ENCODE measurements at regions not wholly inside any gene's neighbourhood (a gene's known extent, or its start where the extent isn't known, plus 50 kb on each side); places are given as distances from the start of the nearest gene placed in this dataset.
A peak's percentile ranks its signal among the peaks of the same experiment; 100 is the strongest.

- Histone ChIP-seq H3K9me3 (ENCODE audit: low read depth) (no peaks in the 10 kb centered on the region), H4K20me1 (ENCODE audit: insufficient read depth, poor library complexity, severe bottlenecking) (no peaks in the 10 kb centered on the region), H3K27me3 (no peaks in the 10 kb centered on the region), H3K36me3 (replicated peaks; ENCODE audit: insufficient read depth, low read depth) (no peaks in the 10 kb centered on the region), H3K79me2 (no peaks in the 10 kb centered on the region), H3K4me1 (ENCODE audit: insufficient read depth) (no peaks in the 10 kb centered on the region), H3K9me2 (replicated peaks; ENCODE audit: insufficient read depth) (no peaks in the 10 kb centered on the region), H3K4me2 (no peak overlapping the region), H3K4me3 (no peak overlapping the region), H3K27ac (no peak overlapping the region), H2AFZ (no peak overlapping the region)
- TF ChIP-seq CTCF (IDR thresholded peaks at IDR 0.05; ENCODE audit: poor library complexity) (no peak), EZH2 (IDR thresholded peaks at IDR 0.05; ENCODE audit: borderline replicate concordance) (no peak), EZH2phosphoT487 (IDR thresholded peaks at IDR 0.05; ENCODE audit: low read depth, severe bottlenecking, unreplicated experiment) (no peak)
- DNase-seq (ENCODE audit: low spot score), result peak; percentile 8
- WGBS (ENCODE audit: low lambda C conversion rate, missing lambda C conversion rate), result 9% methylated on average over 1 of the region's 1 CpG
These were observed 622.6 kb upstream of the GOT2 start for GRCh38 chr16:59356709-59357108.

- no peak overlapping the region for H3K4me2 ChIP-seq
- no peaks in the 10 kb centered on the region for H4K20me1 ChIP-seq (ENCODE audit: insufficient read depth, poor library complexity, severe bottlenecking)
- H3K9me3 ChIP-seq (ENCODE audit: low read depth), result no peaks in the 10 kb centered on the region
- no peak overlapping the region for H3K4me3 ChIP-seq
- 58% methylated on average over 5 of the region's 5 CpGs for WGBS (ENCODE audit: low lambda C conversion rate, missing lambda C conversion rate)
- no peaks in the 10 kb centered on the region for H3K36me3 ChIP-seq (replicated peaks; ENCODE audit: insufficient read depth, low read depth)
- H3K79me2 ChIP-seq, result no peaks in the 10 kb centered on the region
- H2AFZ ChIP-seq, result no peak overlapping the region
- H3K27me3 ChIP-seq, result no peaks in the 10 kb centered on the region
- no peaks in the 10 kb centered on the region for H3K9me2 ChIP-seq (replicated peaks; ENCODE audit: insufficient read depth)
- H3K27ac ChIP-seq, result no peak overlapping the region
- H3K4me1 ChIP-seq (ENCODE audit: insufficient read depth), result no peaks in the 10 kb centered on the region
- no peak for TF ChIP-seq EZH2phosphoT487 (IDR thresholded peaks at IDR 0.05; ENCODE audit: low read depth, severe bottlenecking, unreplicated experiment)
- no peak for DNase-seq (ENCODE audit: low spot score)
These were observed 622.0 kb upstream of the GOT2 start for GRCh38 chr16:59356144-59356543.

- no peak overlapping the region for H3K27ac ChIP-seq
- no peaks in the 10 kb centered on the region for H3K79me2 ChIP-seq
- no peaks in the 10 kb centered on the region for H4K20me1 ChIP-seq (ENCODE audit: insufficient read depth, poor library complexity, severe bottlenecking)
- H3K9me3 ChIP-seq (ENCODE audit: low read depth), result no peaks in the 10 kb centered on the region
- no peak for DNase-seq (ENCODE audit: low spot score)
- H2AFZ ChIP-seq, result no peak overlapping the region
- H3K9me2 ChIP-seq (replicated peaks; ENCODE audit: insufficient read depth), result no peaks in the 10 kb centered on the region
- no peaks in the 10 kb centered on the region for H3K4me1 ChIP-seq (ENCODE audit: insufficient read depth)
- H3K27me3 ChIP-seq, result no peaks in the 10 kb centered on the region
- WGBS (ENCODE audit: low lambda C conversion rate, missing lambda C conversion rate), result 27% methylated on average over 2 of the region's 2 CpGs
- H3K36me3 ChIP-seq (replicated peaks; ENCODE audit: insufficient read depth, low read depth), result no peaks in the 10 kb centered on the region
- H3K4me3 ChIP-seq, result no peak overlapping the region
- H3K4me2 ChIP-seq, result no peak overlapping the region
- no peak for TF ChIP-seq EZH2phosphoT487 (IDR thresholded peaks at IDR 0.05; ENCODE audit: low read depth, severe bottlenecking, unreplicated experiment)
- TF ChIP-seq CTCF (IDR thresholded peaks at IDR 0.05; ENCODE audit: poor library complexity), result no peak
- no peak for TF ChIP-seq EZH2 (IDR thresholded peaks at IDR 0.05; ENCODE audit: borderline replicate concordance)
These were observed 621.6 kb upstream of the GOT2 start for GRCh38 chr16:59355704-59356103.

- DNase-seq (ENCODE audit: low spot score), result no peak
These were observed 617.3 kb upstream of the GOT2 start for GRCh38 chr16:59351305-59351903.

More at GRCh38 chr16:59351305-59351903, 617.3 kb upstream of the GOT2 start:
- Histone ChIP-seq H3K27me3 (no peaks in the 10 kb centered on the region), H3K4me2 (no peak overlapping the region), H3K4me3 (no peak overlapping the region), H3K79me2 (no peaks in the 10 kb centered on the region), H2AFZ (no peak overlapping the region), H4K20me1 (ENCODE audit: insufficient read depth, poor library complexity, severe bottlenecking) (no peaks in the 10 kb centered on the region), H3K4me1 (ENCODE audit: insufficient read depth) (no peaks in the 10 kb centered on the region), H3K9me3 (ENCODE audit: low read depth) (no peaks in the 10 kb centered on the region), H3K27ac (no peak overlapping the region), H3K9me2 (replicated peaks; ENCODE audit: insufficient read depth) (no peaks in the 10 kb centered on the region), H3K36me3 (replicated peaks; ENCODE audit: insufficient read depth, low read depth) (no peaks in the 10 kb centered on the region)
- WGBS (ENCODE audit: low lambda C conversion rate, missing lambda C conversion rate), result 91% methylated on average over 6 of the region's 6 CpGs
- no peak for TF ChIP-seq EZH2 (IDR thresholded peaks at IDR 0.05; ENCODE audit: borderline replicate concordance)
- TF ChIP-seq CTCF (IDR thresholded peaks at IDR 0.05; ENCODE audit: poor library complexity), result no peak
- TF ChIP-seq EZH2phosphoT487 (IDR thresholded peaks at IDR 0.05; ENCODE audit: low read depth, severe bottlenecking, unreplicated experiment), result no peak

Measured in hepatocyte (in vitro differentiated cells).